ENCODE measurements at regions not wholly inside any gene's neighbourhood (a gene's known extent, or its start where the extent isn't known, plus 50 kb on each side); places are given as distances from the start of the nearest gene placed in this dataset.
A peak's percentile ranks its signal among the peaks of the same experiment; 100 is the strongest.

DNA sequence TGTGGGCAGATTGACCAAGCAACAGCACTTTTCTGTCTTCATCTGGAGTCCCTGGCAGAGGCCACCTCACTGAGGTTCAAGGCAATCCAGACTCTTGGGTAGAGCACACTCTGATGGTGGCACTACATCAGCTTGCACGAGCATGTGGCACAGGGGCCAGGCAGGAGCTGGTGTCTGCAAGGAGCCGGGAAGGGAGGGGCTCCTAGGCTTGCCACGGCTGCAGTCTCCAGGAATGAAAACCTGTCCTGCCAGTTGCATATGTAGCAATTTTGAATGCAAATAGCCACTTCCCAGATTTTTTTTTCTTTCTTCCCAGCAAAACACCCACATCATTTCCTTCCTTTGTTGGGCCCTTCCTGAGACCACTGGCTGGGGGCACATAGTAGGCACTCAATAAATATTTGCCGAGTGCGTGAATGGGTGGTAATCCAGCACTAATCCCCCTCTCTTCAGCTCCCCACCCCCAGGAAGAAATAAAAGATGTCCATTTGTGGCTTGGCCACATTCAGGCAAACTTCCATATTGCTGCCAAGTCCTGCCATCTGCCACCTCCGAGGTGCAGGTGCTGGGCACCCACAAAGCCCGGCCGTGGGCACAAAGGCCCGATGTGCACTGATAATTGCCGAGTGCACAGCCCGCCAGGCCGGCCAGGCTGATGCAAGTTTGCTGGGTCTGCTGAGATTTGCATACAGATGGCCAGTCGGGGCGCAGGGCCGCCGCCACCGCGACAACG lies 72.4 kb downstream of the MYCN start:
- no peaks in the 10 kb centered on the region for H3K9me3 ChIP-seq
- WGBS, 2 donors (ENCODE audit: low coverage in 1 of 2): 25 to 35% methylated on average over 4 to 8 of the region's 19 CpGs
- H3K4me3 ChIP-seq: no peak overlapping the region
- peaks cover 0 to 15% (median 2%) of the 10 kb centered on the region in 3 donors for H3K4me1 ChIP-seq
- H3K36me3 ChIP-seq: no peaks in the 10 kb centered on the region
- peaks cover 82% of the 10 kb centered on the region for H3K27me3 ChIP-seq
- ATAC-seq: peak; percentile 9
- no peak overlapping the region for H3K27ac ChIP-seq
- TF ChIP-seq CTCF (IDR thresholded peaks at IDR 0.05) (no peak), POLR2AphosphoS5 (IDR thresholded peaks at IDR 0.05) (no peak), POLR2A (IDR thresholded peaks at IDR 0.05) (no peak), EP300 (IDR thresholded peaks at IDR 0.05) (no peak)

DNA sequence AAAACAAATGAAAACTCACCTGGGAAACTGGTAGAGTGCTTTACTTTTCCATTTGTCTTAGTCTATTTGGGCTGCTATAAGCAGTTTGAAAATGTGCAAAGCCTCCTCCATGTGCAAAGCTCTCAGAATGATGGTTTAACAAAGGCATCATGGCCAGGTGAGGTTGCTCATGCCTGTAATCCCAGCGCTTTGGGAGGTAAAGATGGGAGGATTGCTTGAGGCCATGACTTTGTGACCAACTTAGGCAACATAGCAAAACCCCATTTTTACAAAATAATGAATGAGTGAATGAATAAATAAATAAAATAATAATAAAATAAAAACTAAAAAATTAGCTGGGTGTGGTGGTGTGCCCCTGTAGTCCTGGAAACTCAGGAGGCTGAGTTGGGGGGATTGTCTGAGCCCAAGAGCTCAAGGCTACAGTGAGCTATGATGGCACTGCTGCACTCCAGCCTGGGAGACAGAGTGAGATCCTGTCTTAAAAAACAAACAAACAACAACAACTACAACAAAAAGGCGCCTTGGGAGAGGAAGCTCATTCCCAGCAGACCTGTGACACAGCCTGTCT lies 71.8 kb downstream of the MYCN start:
- H3K4me1 ChIP-seq: peaks cover 0 to 15% (median 2%) of the 10 kb centered on the region in 3 donors
- no peak for TF ChIP-seq POLR2AphosphoS5 (IDR thresholded peaks at IDR 0.05)
- TF ChIP-seq EP300 (IDR thresholded peaks at IDR 0.05): no peak
- no peak for TF ChIP-seq CTCF (IDR thresholded peaks at IDR 0.05)
- TF ChIP-seq POLR2A (IDR thresholded peaks at IDR 0.05): no peak
- WGBS, 2 donors (ENCODE audit: low coverage in 1 of 2): 79 to 100% methylated on average over 1 to 2 of the region's 2 CpGs
- H3K4me3 ChIP-seq: no peak overlapping the region
- no peak overlapping the region for H3K27ac ChIP-seq
- peaks cover 76% of the 10 kb centered on the region for H3K27me3 ChIP-seq
- no peaks in the 10 kb centered on the region for H3K9me3 ChIP-seq
- H3K36me3 ChIP-seq: no peaks in the 10 kb centered on the region
- ATAC-seq: no peak

- H3K36me3 ChIP-seq: no peaks in the 10 kb centered on the region
- no peaks in the 10 kb centered on the region for H3K9me3 ChIP-seq
- no peak for ATAC-seq
- TF ChIP-seq CTCF (IDR thresholded peaks at IDR 0.05) (no peak), EP300 (IDR thresholded peaks at IDR 0.05) (no peak), POLR2A (IDR thresholded peaks at IDR 0.05) (no peak), POLR2AphosphoS5 (IDR thresholded peaks at IDR 0.05) (no peak)
- peaks cover 0 to 15% (median 2%) of the 10 kb centered on the region in 3 donors for H3K4me1 ChIP-seq
- H3K27me3 ChIP-seq: peaks cover 73% of the 10 kb centered on the region
- WGBS, 2 donors (ENCODE audit: low coverage in 1 of 2): 70 to 76% methylated on average over 2 of the region's 2 CpGs
- no peak overlapping the region for H3K4me3 ChIP-seq
- no peak overlapping the region for H3K27ac ChIP-seq
These were observed 71.2 kb downstream of the MYCN start for GRCh38 chr2:16011621-16011960.

- 80 to 100% methylated on average over 1 to 2 of the region's 2 CpGs for WGBS, 2 donors (ENCODE audit: low coverage in 1 of 2)
- H3K27me3 ChIP-seq: peaks cover 68% of the 10 kb centered on the region
- ATAC-seq: no peak
- no peak overlapping the region for H3K4me3 ChIP-seq
- H3K36me3 ChIP-seq: no peaks in the 10 kb centered on the region
- TF ChIP-seq EP300 (IDR thresholded peaks at IDR 0.05) (no peak), CTCF (IDR thresholded peaks at IDR 0.05) (no peak), POLR2A (IDR thresholded peaks at IDR 0.05) (no peak), POLR2AphosphoS5 (IDR thresholded peaks at IDR 0.05) (no peak)
- H3K4me1 ChIP-seq: peaks cover 0 to 15% (median 2%) of the 10 kb centered on the region in 3 donors
- H3K9me3 ChIP-seq: no peaks in the 10 kb centered on the region
- no peak overlapping the region for H3K27ac ChIP-seq
These were observed 70.7 kb downstream of the MYCN start for GRCh38 chr2:16010951-16011620.

Measured in gastroesophageal sphincter (tissue), 4 donors.